ENCODE measurements at regions not wholly inside any gene's neighbourhood (a gene's known extent, or its start where the extent isn't known, plus 50 kb on each side); places are given as distances from the start of the nearest gene placed in this dataset.

GRCh38 chr2:54054271-54054670, 61.1 kb upstream of the ACYP2 start:
- intact Hi-C loops (cut with micrococcal nuclease; ENCODE audit: unreplicated experiment), result loop anchor here (1.0 to 5.0 kb wide), 2 partner anchors 27 to 448 kb away; no protein-coding TSS in a partner anchor
- no peaks in the 10 kb centered on the region for H3K79me2 ChIP-seq (ENCODE audit: control insufficient read depth, insufficient read depth, low read length)
- FAIRE-seq (peak; percentile 75), DNase-seq (ENCODE audit: low read depth, low spot score) (peak; percentile 59), ATAC-seq (peak; percentile 78)
- POLR2A ChIA-PET, result no interaction called here
- H3K27ac ChIP-seq (ENCODE audit: control insufficient read depth, insufficient read depth), result peak overlapping the region; percentile 50
- no peaks in the 10 kb centered on the region for H3K9me3 ChIP-seq (replicated peaks; ENCODE audit: control insufficient read depth, insufficient read depth, low read length)
- no peaks in the 10 kb centered on the region for H4K20me1 ChIP-seq (ENCODE audit: control insufficient read depth, insufficient read depth)
- RAD21 ChIA-PET (ENCODE audit: unreplicated experiment), result interaction anchor here (1.2 to 2.4 kb wide), 2 partner anchors 38 to 49 kb away, joined by 3 to 11 read pairs; no protein-coding TSS in a partner anchor
- peak overlapping the region; percentile 60 for H3K4me2 ChIP-seq (ENCODE audit: control insufficient read depth, insufficient read depth)
- CTCF ChIA-PET, result interaction anchor here (0.5 to 2.5 kb wide), 7 partner anchors 17 to 651 kb away, joined by 3 to 14 read pairs (median 4); no protein-coding TSS in a partner anchor
- SMC1A ChIA-PET (ENCODE audit: uncharacterized antibody, unreplicated experiment), result interaction anchor here (1.0 to 2.9 kb wide), 10 partner anchors 10 to 84 kb away, joined by 3 to 17 read pairs (median 6); partner anchors contain the start of gene PSME4
- H2AFZ ChIP-seq (ENCODE audit: control insufficient read depth, low read depth, low read length), result peak overlapping the region; percentile 26
- H3K9ac ChIP-seq (ENCODE audit: control insufficient read depth, insufficient read depth, low read length), result no peak overlapping the region
- no peaks in the 10 kb centered on the region for H3K36me3 ChIP-seq (ENCODE audit: control insufficient read depth in 2 of 2, insufficient read depth in 2 of 2, low read length in 1 of 2)
- in situ Hi-C loops (cut with MboI), result no loop called here
- no TSS peak for BruUV-seq (replicated peaks)
- WGBS (ENCODE audit: insufficient coverage, insufficient replicate concordance, low lambda C conversion rate, missing lambda C conversion rate), result 0% methylated on average over 3 of the region's 3 CpGs
- H3K4me3 ChIP-seq, result peak overlapping the region; percentile 43
- no peaks in the 10 kb centered on the region for H3K27me3 ChIP-seq (replicated peaks in 1 of 2; ENCODE audit: control insufficient read depth in 2 of 2, insufficient read depth in 2 of 2, low read length in 1 of 2)
- H3K4me1 ChIP-seq (ENCODE audit: control insufficient read depth, insufficient read depth, low read length), result peaks cover 22% of the 10 kb centered on the region
- TF ChIP-seq ATF7 (IDR thresholded peaks at IDR 0.05; ENCODE audit: low read depth), result no peak
- TF ChIP-seq ELK1 (IDR thresholded peaks at IDR 0.05; ENCODE audit: low read depth, low read length), result no peak
- peak; percentile 53; the same call in 1 of the 2 replicates for TF ChIP-seq PML (IDR thresholded peaks at IDR 0.05; ENCODE audit: low read length)
- TF ChIP-seq MLLT1 (IDR thresholded peaks at IDR 0.05), result no peak
- TF ChIP-seq ZNF274 (IDR thresholded peaks at IDR 0.05; ENCODE audit: insufficient read depth, insufficient read length), result no peak
- TF ChIP-seq POU2F2 (IDR thresholded peaks at IDR 0.05; ENCODE audit: borderline replicate concordance, low read depth, low read length), result no peak
- no peak for TF ChIP-seq ZNF592 (IDR thresholded peaks at IDR 0.05)
- peak; percentile 73 for TF ChIP-seq MTA2 (IDR thresholded peaks at IDR 0.05; ENCODE audit: low read depth)
- TF ChIP-seq E4F1 (IDR thresholded peaks at IDR 0.05; ENCODE audit: borderline replicate concordance, partially characterized antibody), result no peak
- no peak for TF ChIP-seq NFYA (IDR thresholded peaks at IDR 0.05; ENCODE audit: borderline replicate concordance, low read depth, low read length)
- no peak for TF ChIP-seq TBL1XR1 (IDR thresholded peaks at IDR 0.05; ENCODE audit: low read depth, low read length)
- no peak for TF ChIP-seq NRF1 (conservative IDR thresholded peaks at IDR 0.05; ENCODE audit: low read depth, low read length)
- peak; percentile 74; the same call in 1 of the 2 replicates for TF ChIP-seq MEF2A (IDR thresholded peaks at IDR 0.05; ENCODE audit: insufficient read depth, low read depth, low read length)
- TF ChIP-seq PBX3 (IDR thresholded peaks at IDR 0.05; ENCODE audit: insufficient replicate concordance, low read depth, low read length), result no peak
